WERI-Rb-1 (cell line): ENCODE measurements at regions not wholly inside any gene's neighbourhood (a gene's known extent, or its start where the extent isn't known, plus 50 kb on each side); places are given as distances from the start of the nearest gene placed in this dataset.

Experiments
- DNase-seq: peaks from one replicate; pipeline ENCODE4 v3.0.0-alpha.2; 2020
- H3K27ac ChIP-seq: fragments of 250-450 bp; sonication (Bioruptor Pico); 2 replicates; pipeline ENCODE4 v1.5.1; 2020; ENCODE audit warnings: mild to moderate bottlenecking, moderate library complexity
- H3K27me3 ChIP-seq: fragments of 250-450 bp; sonication (Bioruptor Pico); 2 replicates; pipeline ENCODE4 v1.5.1; 2021; ENCODE audit warnings: mild to moderate bottlenecking, low read depth, moderate library complexity; ENCODE audit not compliant: insufficient read depth, severe bottlenecking
- H3K36me3 ChIP-seq: fragments of 250-450 bp; sonication (Bioruptor Pico); 2 replicates; pipeline ENCODE4 v1.5.1; 2020; ENCODE audit warnings: mild to moderate bottlenecking, moderate library complexity
- H3K4me3 ChIP-seq: 2 replicates; pipeline ENCODE4 v1.5.1; 2011; ENCODE audit warnings: low read depth, mild to moderate bottlenecking, control low read depth, low read length
- H3K9me3 ChIP-seq: fragments of 250-450 bp; sonication (Bioruptor Pico); 2 replicates; pipeline ENCODE4 v1.5.1; 2021; ENCODE audit warnings: mild to moderate bottlenecking, moderate library complexity; ENCODE audit not compliant: severe bottlenecking
- CTCF ChIP-seq: IDR thresholded peaks from 2 replicates; pipeline ENCODE4 v1.5.1; 2011; ENCODE audit warnings: low read depth, mild to moderate bottlenecking, control low read depth, inconsistent platforms, low read length

DNA sequence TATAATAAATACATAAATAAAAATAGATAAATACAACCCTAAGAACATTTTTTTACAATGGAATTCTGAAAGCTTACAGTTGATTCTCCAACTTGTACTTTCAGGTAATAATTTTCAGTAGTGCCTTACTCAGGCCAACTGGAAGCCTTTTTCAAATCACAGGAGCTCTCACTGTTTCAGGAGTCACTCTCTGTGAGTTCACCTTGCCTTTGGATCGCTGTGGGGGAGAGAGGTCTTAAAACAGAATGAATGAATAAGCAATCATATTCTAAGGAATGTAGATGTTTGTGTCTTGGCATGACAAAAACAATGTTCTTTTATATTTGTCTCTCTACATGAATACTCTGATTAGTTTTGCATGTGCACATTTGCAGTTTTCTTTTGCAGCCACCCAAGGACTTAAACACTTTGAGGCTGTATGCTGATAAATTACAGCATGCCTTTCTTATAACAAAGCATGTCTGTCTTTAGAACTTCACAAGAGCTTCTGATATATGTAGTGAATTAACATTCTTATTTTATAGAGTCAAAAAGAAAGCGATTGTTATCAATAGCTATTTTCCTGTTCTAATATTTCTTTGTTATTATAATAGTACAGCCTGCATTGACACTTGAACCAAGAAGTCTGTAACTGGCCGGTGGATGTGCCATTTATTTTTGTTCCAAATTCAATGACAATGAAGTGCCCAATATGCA is 1111.5 kb upstream of the ATXN8OS start:
- TF ChIP-seq CTCF: no peak
- no peak overlapping the region for H3K27ac ChIP-seq

DNA sequence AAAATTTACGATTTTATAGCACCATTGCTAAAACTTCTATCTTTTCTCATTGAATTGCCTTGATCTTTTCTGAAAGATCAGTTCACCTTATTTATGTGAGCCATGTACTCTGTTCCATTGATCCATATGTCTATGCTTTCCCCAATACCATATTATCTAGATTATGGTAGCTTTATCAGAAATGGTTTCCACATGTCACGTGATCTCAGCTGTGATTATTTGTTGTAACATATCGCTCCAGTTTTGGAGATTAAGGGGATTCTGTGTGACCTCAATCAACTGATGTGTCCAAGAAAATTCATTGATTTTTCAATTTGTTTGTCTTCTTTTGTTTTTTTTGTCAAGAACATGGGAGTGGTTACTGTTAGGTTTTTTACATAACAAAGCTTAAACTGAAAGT is 1114.5 kb upstream of the ATXN8OS start:
- Histone ChIP-seq H3K4me3 (no peak overlapping the region), H3K27me3 (no peaks in the 10 kb centered on the region), H3K27ac (no peak overlapping the region), H3K36me3 (no peaks in the 10 kb centered on the region), H3K9me3 (no peaks in the 10 kb centered on the region)
- TF ChIP-seq CTCF: no peak
- no peak for DNase-seq

More for the DNA sequence above, 1111.5 kb upstream of the ATXN8OS start:
- Histone ChIP-seq H3K27me3 (no peaks in the 10 kb centered on the region), H3K4me3 (no peak overlapping the region), H3K36me3 (no peaks in the 10 kb centered on the region), H3K9me3 (no peaks in the 10 kb centered on the region)
- no peak for DNase-seq

GRCh38 chr13:68988176-68988575 is 1119.5 kb upstream of the ATXN8OS start:
- Histone ChIP-seq H3K27ac (no peak overlapping the region), H3K4me3 (no peak overlapping the region), H3K27me3 (no peaks in the 10 kb centered on the region), H3K9me3 (no peaks in the 10 kb centered on the region), H3K36me3 (no peaks in the 10 kb centered on the region)
- no peak for TF ChIP-seq CTCF
- DNase-seq: no peak

DNA sequence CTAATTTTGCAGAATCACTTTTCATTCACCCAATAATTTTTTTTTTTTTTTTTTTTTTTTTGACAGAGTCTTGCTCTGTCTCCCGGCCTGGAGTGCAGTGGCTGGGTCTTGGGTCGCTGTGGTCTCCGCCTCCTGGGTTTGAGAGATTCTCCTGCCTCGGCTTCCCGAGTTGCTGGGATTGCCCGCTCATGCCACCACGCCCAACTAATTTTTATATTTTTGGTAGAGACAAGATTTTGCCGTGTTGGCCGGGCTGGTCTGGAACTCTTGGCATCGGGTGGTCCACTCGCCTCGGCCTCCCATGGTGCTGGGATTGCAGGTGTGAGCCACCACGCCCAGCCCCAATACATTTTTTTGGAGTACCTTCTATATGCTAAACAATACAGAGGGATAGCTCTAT is 1120.0 kb upstream of the ATXN8OS start:
- no peak for DNase-seq
- TF ChIP-seq CTCF: no peak

DNA sequence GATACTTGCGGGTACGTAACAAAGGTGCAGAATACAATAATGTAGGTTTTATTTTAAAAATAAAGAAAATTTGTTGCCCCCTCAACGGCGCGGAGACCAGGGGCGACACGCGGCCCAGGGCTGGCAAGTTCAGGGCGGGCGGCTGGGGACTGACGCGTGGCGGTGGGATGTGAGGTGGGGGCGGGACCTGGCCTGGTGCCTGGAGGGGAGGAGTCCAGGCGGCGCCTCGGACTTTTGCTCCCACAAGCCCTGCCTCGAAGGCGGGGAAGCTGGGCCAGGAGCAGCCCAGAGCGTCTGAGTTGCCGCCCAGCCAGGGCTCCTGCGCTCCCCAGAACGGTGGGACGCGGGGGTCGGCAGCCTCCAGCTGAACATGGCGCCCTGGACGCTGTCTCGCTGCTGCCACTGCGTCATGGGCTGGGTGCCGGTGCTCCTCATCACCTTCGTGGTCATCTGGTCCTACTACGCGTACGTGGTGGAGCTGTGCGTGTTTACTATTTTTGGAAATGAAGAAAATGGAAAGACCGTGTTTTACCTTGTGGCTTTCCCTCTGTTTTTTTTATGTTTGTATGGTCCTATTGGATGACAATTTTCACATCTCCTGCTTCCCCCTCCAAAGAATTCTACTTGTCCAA is 1122.8 kb upstream of the ATXN8OS start:
- no peak for TF ChIP-seq CTCF
- DNase-seq: no peak
- Histone ChIP-seq H3K4me3 (no peak overlapping the region), H3K27me3 (no peaks in the 10 kb centered on the region), H3K36me3 (no peaks in the 10 kb centered on the region), H3K9me3 (no peaks in the 10 kb centered on the region), H3K27ac (no peak overlapping the region)

More for the DNA sequence above, 1120.0 kb upstream of the ATXN8OS start:
- Histone ChIP-seq H3K27me3 (no peaks in the 10 kb centered on the region), H3K4me3 (no peak overlapping the region), H3K27ac (no peak overlapping the region), H3K9me3 (no peaks in the 10 kb centered on the region), H3K36me3 (no peaks in the 10 kb centered on the region)
